Spleen (tissue), 7 donors: ENCODE measurements at regions not wholly inside any gene's neighbourhood (a gene's known extent, or its start where the extent isn't known, plus 50 kb on each side); places are given as distances from the start of the nearest gene placed in this dataset.

Experiments used
- POLR2AphosphoS5 ChIP-seq, 3 donors: sonication (generic); formaldehyde crosslinking; IDR thresholded peaks; one replicate each; pipeline ENCODE4 v1.5.1; 2017; ENCODE audit warnings: antibody characterized with exemption in 3 of 3
- TF ChIP-seq, protein P1 (sequence below), 11 experiments: fragments of 200-600 bp in 7 of 11; fragments of 450-650 bp in 4 of 11; sonication (generic) in 4 of 11; IDR thresholded peaks in 8 of 11; conservative IDR thresholded peaks in 3 of 11; 1 replicate in 7 of 11; 2 replicates in 4 of 11; pipeline versions ENCODE4 v1.4.0 to v1.8.0; 2016 to 2021; ENCODE audit warnings: antibody characterized with exemption in 11 of 11, inconsistent platforms in 4 of 11, mild to moderate bottlenecking in 1 of 11
- donor health status: DM: no; HTN: no; CAD: no; lungs with moderate emphysema.
- donor health status: DM: no; HTN: no; CAD: no.
- donor health status: DM: no; HTN: no; CAD: no.

DNA sequence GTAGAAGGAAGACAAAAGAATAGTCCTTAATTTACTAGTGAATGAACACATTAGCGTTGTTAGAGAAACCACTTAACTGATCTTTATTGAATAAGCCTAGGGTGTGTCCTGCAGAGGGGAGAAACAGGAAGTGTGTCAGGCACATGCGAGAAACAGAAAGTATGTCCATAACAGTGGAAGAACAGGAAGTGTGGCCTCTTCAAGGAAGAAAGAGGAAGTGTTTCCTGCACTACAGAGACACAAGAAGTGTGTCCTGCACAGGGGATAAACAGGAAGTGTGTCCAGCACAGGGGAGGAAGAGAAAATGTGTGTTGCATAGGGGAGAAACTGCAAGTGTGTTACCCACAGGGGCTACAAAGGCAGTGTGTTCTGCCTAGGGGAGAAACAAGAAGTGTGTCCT, 539.6 kb upstream of the PRKX start:
- TF ChIP-seq, protein P1, sequence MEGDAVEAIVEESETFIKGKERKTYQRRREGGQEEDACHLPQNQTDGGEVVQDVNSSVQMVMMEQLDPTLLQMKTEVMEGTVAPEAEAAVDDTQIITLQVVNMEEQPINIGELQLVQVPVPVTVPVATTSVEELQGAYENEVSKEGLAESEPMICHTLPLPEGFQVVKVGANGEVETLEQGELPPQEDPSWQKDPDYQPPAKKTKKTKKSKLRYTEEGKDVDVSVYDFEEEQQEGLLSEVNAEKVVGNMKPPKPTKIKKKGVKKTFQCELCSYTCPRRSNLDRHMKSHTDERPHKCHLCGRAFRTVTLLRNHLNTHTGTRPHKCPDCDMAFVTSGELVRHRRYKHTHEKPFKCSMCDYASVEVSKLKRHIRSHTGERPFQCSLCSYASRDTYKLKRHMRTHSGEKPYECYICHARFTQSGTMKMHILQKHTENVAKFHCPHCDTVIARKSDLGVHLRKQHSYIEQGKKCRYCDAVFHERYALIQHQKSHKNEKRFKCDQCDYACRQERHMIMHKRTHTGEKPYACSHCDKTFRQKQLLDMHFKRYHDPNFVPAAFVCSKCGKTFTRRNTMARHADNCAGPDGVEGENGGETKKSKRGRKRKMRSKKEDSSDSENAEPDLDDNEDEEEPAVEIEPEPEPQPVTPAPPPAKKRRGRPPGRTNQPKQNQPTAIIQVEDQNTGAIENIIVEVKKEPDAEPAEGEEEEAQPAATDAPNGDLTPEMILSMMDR (IDR thresholded peaks at IDR 0.05 in 8 of 11, conservative IDR thresholded peaks at IDR 0.05 in 3 of 11) = no peak
- no peak for TF ChIP-seq POLR2AphosphoS5 (IDR thresholded peaks at IDR 0.05)
